Heart left ventricle (tissue), 16 donors: ENCODE measurements at regions not wholly inside any gene's neighbourhood (a gene's known extent, or its start where the extent isn't known, plus 50 kb on each side); places are given as distances from the start of the nearest gene placed in this dataset.

Experiments
- ATAC-seq, 4 donors: fragments of 200-7000 bp; cut with Tn5 transposase; one replicate each; pipeline ENCODE4 v1.9.1; 2020 to 2022; ENCODE audit warnings: moderate library complexity in 4 of 4, mild to moderate bottlenecking in 3 of 4, moderate number of reproducible peaks in 1 of 4
- DNase-seq, 5 donors: peaks; one replicate each; pipeline ENCODE4 v3.0.0-alpha.2; 2020
- H3K27ac ChIP-seq, 12 donors: fragments of 200-600 bp; sonication (generic) in 4 of 12; one replicate each; pipeline versions ENCODE4 v1.5.0 to v1.8.0; 2016 to 2022; ENCODE audit warnings: mild to moderate bottlenecking in 2 of 12
- H3K27me3 ChIP-seq, 9 donors: fragments of 200-600 bp; sonication (generic) in 2 of 9; one replicate each; pipeline versions ENCODE4 v1.5.1 to v1.8.0; 2016 to 2022; ENCODE audit warnings: mild to moderate bottlenecking in 3 of 9
- H3K36me3 ChIP-seq, 9 donors: fragments of 200-600 bp; sonication (generic) in 2 of 9; one replicate each; pipeline versions ENCODE4 v1.5.0 to v1.8.0; 2018 to 2022; ENCODE audit warnings: mild to moderate bottlenecking in 2 of 9
- H3K4me1 ChIP-seq, 12 donors: fragments of 200-600 bp; sonication (generic) in 4 of 12; one replicate each; pipeline versions ENCODE4 v1.5.0 to v1.8.0; 2016 to 2022; ENCODE audit warnings: mild to moderate bottlenecking in 3 of 12
- H3K4me3 ChIP-seq, 12 donors: fragments of 200-600 bp; sonication (generic) in 4 of 12; one replicate each; pipeline versions ENCODE4 v1.5.0 to v1.8.0; 2017 to 2022; ENCODE audit warnings: mild to moderate bottlenecking in 9 of 12, moderate library complexity in 4 of 12
- H3K9me3 ChIP-seq, 12 donors: fragments of 200-600 bp; sonication (generic) in 4 of 12; one replicate each; pipeline versions ENCODE4 v1.5.0 to v1.8.0; 2016 to 2022; ENCODE audit warnings: mild to moderate bottlenecking in 1 of 12
- CTCF ChIP-seq, 12 donors: fragments of 200-600 bp; sonication (generic) in 4 of 12; IDR thresholded peaks; one replicate each; pipeline versions ENCODE4 v1.5.0 to v1.8.0; 2018 to 2022; ENCODE audit warnings: antibody characterized with exemption in 12 of 12, mild to moderate bottlenecking in 5 of 12
- POLR2A ChIP-seq, 2 donors: fragments of 450-650 bp; IDR thresholded peaks; one replicate each; pipeline ENCODE4 v1.6.1; 2017; ENCODE audit warnings: antibody characterized with exemption in 2 of 2, mild to moderate bottlenecking in 2 of 2, moderate library complexity in 2 of 2
- WGBS, 4 donors: extraction: QIAGEN DNeasy Blood & Tissue Kit in 2 of 4; methylation state at CpG; one replicate each; pipeline versions ENCODE4 v1.1.5 to v1.1.7; 2013 to 2018; 5-methylcytosine and 5-hydroxymethylcytosine counted together
- intact Hi-C, 10 donors: fragments of 100-400 bp; cut with DNase I; formaldehyde crosslinking; loops; one replicate each; pipeline versions ENCODE4 v1.11.1 to v1.14.2; 2022
- donor health status: ischemic (EF 13 %, LVEDD 7.1; RV severe dilation, severe dysfunction).
- donor health status: healthy with polysubstance abuse.
- donor health status: DM: no; HTN: yes; CAD: no.
- donor health status: DM: no; HTN: no; CAD: no.
- donor health status: ischemic (EF 25% LVEDD 6.9; RV normal size, moderate dysfunction).
- donor health status: ischemic (EF 25% LVEDD 5.7; RV mildly dilated, moderate dysfunction).
- donor health status: healthy.
- donor health status: DM: yes; HTN: yes; CAD: no.
- donor health status: ischemic (EF 35%, LVEDD 5.7; RV mildly dilated, moderate dysfunction).
- donor health status: nonischemic (EF 11% LVEDD 7.7; RV severe dilation, severe dysfunction).
- donor health status: DM: yes; HTN: yes; CAD: no.
- donor health status: PGD.
- donor health status: ischemic (EF 29% LVEDD 5.4; RV normal size, mild dysfunction).
- donor health status: nonischemic (EF 23%, LVEDD 6.1; RV moderate dilation, normal function).

- peaks cover 0 to 23% (median 2%) of the 10 kb centered on the region in 9 donors for H3K27me3 ChIP-seq
These were observed 474.0 kb downstream of the MIAT start for GRCh38 chr22:27131346-27131745.

GRCh38 chr22:27132400-27132799 lies 475.0 kb downstream of the MIAT start:
- intact Hi-C loops = no loop called here
- H3K4me3 ChIP-seq = no peak overlapping the region
- peaks cover 0 to 46% (median 0%) of the 10 kb centered on the region in 12 donors for H3K4me1 ChIP-seq
- peaks cover 0 to 9% (median 2%) of the 10 kb centered on the region in 12 donors for H3K9me3 ChIP-seq
- no peaks in the 10 kb centered on the region for H3K36me3 ChIP-seq
- peaks cover 0 to 21% (median 5%) of the 10 kb centered on the region in 9 donors for H3K27me3 ChIP-seq
- TF ChIP-seq POLR2A (IDR thresholded peaks at IDR 0.05) (no peak), CTCF (IDR thresholded peaks at IDR 0.05) (no peak)
- 78 to 85% (median 80%) methylated on average over 3 of the region's 3 CpGs for WGBS, 4 donors
- ATAC-seq (no peak), DNase-seq (no peak)
- H3K27ac ChIP-seq = no peak overlapping the region

More at GRCh38 chr22:27131346-27131745, 474.0 kb downstream of the MIAT start:
- H3K9me3 ChIP-seq = peaks cover 0 to 4% (median 0%) of the 10 kb centered on the region in 12 donors
- H3K36me3 ChIP-seq = no peaks in the 10 kb centered on the region
- DNase-seq = no peak
- no peak overlapping the region for H3K27ac ChIP-seq
- TF ChIP-seq CTCF (IDR thresholded peaks at IDR 0.05) = no peak
- intact Hi-C loops = no loop called here
- WGBS, 4 donors = 68 to 80% (median 73%) methylated on average over 4 of the region's 4 CpGs
- H3K4me1 ChIP-seq = peaks cover 0 to 46% (median 0%) of the 10 kb centered on the region in 12 donors
- ATAC-seq = no peak
- H3K4me3 ChIP-seq = no peak overlapping the region

- no peak for TF ChIP-seq CTCF (IDR thresholded peaks at IDR 0.05)
- TF ChIP-seq POLR2A (IDR thresholded peaks at IDR 0.05) = no peak
- H3K36me3 ChIP-seq = no peaks in the 10 kb centered on the region
- no peak for ATAC-seq
- H3K27me3 ChIP-seq = peaks cover 0 to 21% (median 5%) of the 10 kb centered on the region in 9 donors
- no peak overlapping the region for H3K4me3 ChIP-seq
- intact Hi-C loops = no loop called here
- H3K9me3 ChIP-seq = peaks cover 0 to 9% (median 2%) of the 10 kb centered on the region in 12 donors
- H3K27ac ChIP-seq = peak overlapping the region in 1 of 12 donors; percentile 76
- DNase-seq = no peak
- 18 to 30% (median 26%) methylated on average over 10 of the region's 10 CpGs for WGBS, 4 donors
- H3K4me1 ChIP-seq = peaks cover 0 to 43% (median 0%) of the 10 kb centered on the region in 12 donors
These were observed 475.6 kb downstream of the MIAT start for GRCh38 chr22:27133019-27133431.

- Histone ChIP-seq H3K27ac (peak overlapping the region in 1 of 12 donors; percentile 76), H3K4me3 (no peak overlapping the region), H3K9me3 (peaks cover 0 to 9% (median 2%) of the 10 kb centered on the region in 12 donors), H3K27me3 (peaks cover 0 to 21% (median 5%) of the 10 kb centered on the region in 9 donors), H3K4me1 (peaks cover 0 to 35% (median 0%) of the 10 kb centered on the region in 12 donors), H3K36me3 (no peaks in the 10 kb centered on the region)
- intact Hi-C loops = no loop called here
- ATAC-seq (no peak), DNase-seq (no peak)
- 76 to 82% (median 79%) methylated on average over 11 of the region's 11 CpGs for WGBS, 4 donors
- no peak for TF ChIP-seq POLR2A (IDR thresholded peaks at IDR 0.05)
- no peak for TF ChIP-seq CTCF (IDR thresholded peaks at IDR 0.05)
These were observed 476.4 kb downstream of the MIAT start for GRCh38 chr22:27133681-27134314.
